H1 (cell line): ENCODE measurements at regions not wholly inside any gene's neighbourhood (a gene's known extent, or its start where the extent isn't known, plus 50 kb on each side); places are given as distances from the start of the nearest gene placed in this dataset.

Experiments used
- CTCF ChIA-PET: fragments of 300-600 bp; sonication (Branson Sonifier 250); formaldehyde crosslinking; loops from one replicate; lab custom pipeline; 2021; ENCODE audit not compliant: partially characterized antibody; lab: Charles Lee
- POLR2A ChIA-PET: fragments of 300-600 bp; sonication (Branson Sonifier 250); formaldehyde crosslinking; loops from one replicate; lab custom pipeline; 2021; ENCODE audit warnings: inconsistent platforms; ENCODE audit not compliant: partially characterized antibody; lab: Charles Lee
- DNase-seq, 2 experiments: peaks; one replicate each; pipeline versions ENCODE4 v3.0.0 to v3.0.0-alpha.2; 2010 to 2022; ENCODE audit warnings: low spot score in 2 of 2, low read depth in 1 of 2, mixed read lengths in 1 of 2
- FAIRE-seq: peaks from 2 replicates; lab custom pipeline; 2011; peaks lifted over from hg19 to GRCh38; lab: Jason Lieb, UNC
- H2AFZ ChIP-seq: 2 replicates; pipeline ENCODE4 v1.8.1; 2012; ENCODE audit warnings: low read length, inconsistent platforms
- H2AK5ac ChIP-seq: 2 replicates; pipeline ENCODE4 v1.6.1; 2013; ENCODE audit warnings: low read depth, low read length
- H2BK120ac ChIP-seq: replicated peaks from 2 replicates; pipeline ENCODE3; 2013; ENCODE audit warnings: low read depth, low read length, inconsistent platforms
- H2BK12ac ChIP-seq: 2 replicates; pipeline ENCODE4 v1.6.1; 2013; ENCODE audit warnings: low read depth, low read length
- H2BK15ac ChIP-seq: 2 replicates; pipeline ENCODE4 v1.6.1; 2013; ENCODE audit warnings: low read length
- H2BK20ac ChIP-seq: 2 replicates; pipeline ENCODE4 v1.6.1; 2013; ENCODE audit warnings: low read length
- H2BK5ac ChIP-seq: 2 replicates; pipeline ENCODE4 v1.6.1; 2013; ENCODE audit warnings: low read depth, low read length
- H3K14ac ChIP-seq: 2 replicates; pipeline ENCODE4 v1.6.1; 2013; ENCODE audit warnings: inconsistent platforms; ENCODE audit not compliant: insufficient read length
- H3K18ac ChIP-seq: 2 replicates; pipeline ENCODE4 v1.6.1; 2013; ENCODE audit warnings: low read length; ENCODE audit errors: extremely low read depth
- H3K23ac ChIP-seq: 2 replicates; pipeline ENCODE4 v1.6.1; 2013; ENCODE audit warnings: inconsistent platforms; ENCODE audit not compliant: insufficient read length
- H3K23me2 ChIP-seq: 2 replicates; pipeline ENCODE4 v1.6.1; 2013; ENCODE audit warnings: low read depth, low read length
- H3K27ac ChIP-seq: 2 replicates; pipeline ENCODE4 v1.6.1; 2011; ENCODE audit warnings: low read depth, low read length, inconsistent platforms
- H3K27me3 ChIP-seq, 4 experiments: replicated peaks in 1 of 4; 1 replicate in 1 of 4; 2 replicates in 3 of 4; pipeline versions ENCODE4 v1.6.1 to v1.8.1; 2011 to 2013; ENCODE audit warnings: low read length in 3 of 4, mild to moderate bottlenecking in 3 of 4, inconsistent platforms in 2 of 4, mixed read lengths in 2 of 4, moderate library complexity in 1 of 4; ENCODE audit not compliant: control insufficient read depth in 3 of 4, insufficient read depth in 3 of 4; ENCODE audit errors: extremely low read depth in 1 of 4
- H3K36me3 ChIP-seq, 4 experiments: 2 replicates each; pipeline versions ENCODE4 v1.6.1 to v1.8.1; 2011 to 2013; ENCODE audit warnings: mild to moderate bottlenecking in 4 of 4, low read length in 3 of 4, moderate library complexity in 2 of 4, control low read depth in 1 of 4, inconsistent platforms in 1 of 4; ENCODE audit not compliant: insufficient read depth in 4 of 4, control insufficient read depth in 2 of 4
- H3K4ac ChIP-seq: replicated peaks from 2 replicates; pipeline ENCODE3; 2013; ENCODE audit warnings: low read length, low read depth, mixed read lengths, inconsistent platforms; ENCODE audit not compliant: insufficient read length
- H3K4me1 ChIP-seq, 4 experiments: replicated peaks in 1 of 4; 1 replicate in 1 of 4; 2 replicates in 3 of 4; pipeline versions ENCODE4 v1.6.1 to v1.8.1; 2011 to 2013; ENCODE audit warnings: low read length in 3 of 4, inconsistent platforms in 2 of 4, mixed read lengths in 1 of 4; ENCODE audit not compliant: insufficient read depth in 4 of 4, control insufficient read depth in 3 of 4
- H3K4me2 ChIP-seq, 2 experiments: 2 replicates each; pipeline versions ENCODE4 v1.6.1 to v1.8.1; 2011 to 2013; ENCODE audit warnings: low read depth in 2 of 2, low read length in 2 of 2, control low read depth in 1 of 2, inconsistent platforms in 1 of 2, mild to moderate bottlenecking in 1 of 2; ENCODE audit not compliant: insufficient read depth in 1 of 2
- H3K4me3 ChIP-seq, 4 experiments: fragments of 200-600, 300-600 bp in 1 of 4; sonication (generic), shearing (Covaris generic), sonication (Bioruptor Twin) in 1 of 4; 2 replicates each; pipeline versions ENCODE4 v1.5.1 to v1.8.1; 2011 to 2016; ENCODE audit warnings: low read length in 4 of 4, low read depth in 3 of 4, control low read depth in 2 of 4, inconsistent platforms in 2 of 4, mild to moderate bottlenecking in 2 of 4, mixed read lengths in 1 of 4, moderate library complexity in 1 of 4; ENCODE audit not compliant: insufficient read depth in 2 of 4; ENCODE audit errors: extremely low read depth in 1 of 4
- H3K56ac ChIP-seq: replicated peaks from 2 replicates; pipeline ENCODE3; 2013; ENCODE audit warnings: low read depth, mild to moderate bottlenecking, mixed read lengths, low read length, inconsistent platforms; ENCODE audit not compliant: insufficient read length
- H3K79me1 ChIP-seq: 2 replicates; pipeline ENCODE4 v1.6.1; 2013; ENCODE audit warnings: low read depth, low read length, control low read depth
- H3K79me2 ChIP-seq, 2 experiments: 2 replicates each; pipeline versions ENCODE4 v1.6.1 to v1.8.1; 2012 to 2013; ENCODE audit warnings: low read length in 2 of 2, mild to moderate bottlenecking in 2 of 2, inconsistent platforms in 1 of 2; ENCODE audit not compliant: insufficient read depth in 2 of 2, control insufficient read depth in 1 of 2
- H3K9ac ChIP-seq, 4 experiments: replicated peaks in 1 of 4; 1 replicate in 1 of 4; 2 replicates in 3 of 4; pipeline versions ENCODE4 v1.6.1 to v1.8.1; 2011 to 2013; ENCODE audit warnings: low read depth in 3 of 4, low read length in 3 of 4, control low read depth in 2 of 4, mild to moderate bottlenecking in 2 of 4, moderate library complexity in 2 of 4, inconsistent platforms in 1 of 4; ENCODE audit errors: extremely low read depth in 1 of 4
- H3K9me3 ChIP-seq, 2 experiments: 2 replicates each; pipeline versions ENCODE4 v1.6.1 to v1.8.1; 2012 to 2013; ENCODE audit warnings: mild to moderate bottlenecking in 2 of 2, moderate library complexity in 2 of 2, control low read depth in 1 of 2, inconsistent platforms in 1 of 2, low read depth in 1 of 2, low read length in 1 of 2, mixed read lengths in 1 of 2; ENCODE audit not compliant: insufficient read depth in 2 of 2
- H4K20me1 ChIP-seq, 2 experiments: replicated peaks in 1 of 2; 2 replicates each; pipeline versions ENCODE3 to v1.8.1; 2011 to 2013; ENCODE audit warnings: inconsistent platforms in 2 of 2, low read length in 2 of 2, mild to moderate bottlenecking in 1 of 2; ENCODE audit not compliant: insufficient read depth in 2 of 2, control insufficient read depth in 1 of 2
- H4K5ac ChIP-seq: 2 replicates; pipeline ENCODE4 v1.6.1; 2013; ENCODE audit warnings: low read length, low read depth, mixed read lengths, inconsistent platforms; ENCODE audit not compliant: insufficient read length
- H4K8ac ChIP-seq: 2 replicates; pipeline ENCODE4 v1.8.0; 2013; ENCODE audit warnings: mild to moderate bottlenecking, moderate library complexity, low read length, inconsistent platforms; ENCODE audit not compliant: insufficient read depth; ENCODE audit errors: extremely low read depth
- H4K91ac ChIP-seq: replicated peaks from 2 replicates; pipeline ENCODE3; 2013; ENCODE audit warnings: low read length, mixed read lengths, inconsistent platforms; ENCODE audit not compliant: insufficient read length
- CBX8 ChIP-seq: fragments of 300-800, 300-1000 bp; sonication (generic); IDR thresholded peaks from 2 replicates; pipeline ENCODE4 v1.7.1; 2016; ENCODE audit warnings: low read depth, low read length, borderline replicate concordance
- JUND ChIP-seq: IDR thresholded peaks from 2 replicates; pipeline ENCODE4 v1.6.1; 2011; ENCODE audit warnings: mild to moderate bottlenecking, improper control_type of control experiment, low read length
- MAX ChIP-seq: IDR thresholded peaks from 2 replicates; pipeline ENCODE4 v1.6.1; 2012; ENCODE audit warnings: inconsistent platforms
- NRF1 ChIP-seq: IDR thresholded peaks from 2 replicates; pipeline ENCODE4 v1.6.1; 2011; ENCODE audit warnings: mild to moderate bottlenecking, low read depth, low read length, improper control_type of control experiment
- RFX5 ChIP-seq: IDR thresholded peaks from 2 replicates; pipeline ENCODE4 v1.6.1; 2011; ENCODE audit warnings: low read depth, low read length, improper control_type of control experiment, borderline replicate concordance
- RXRA ChIP-seq: IDR thresholded peaks from 2 replicates; pipeline ENCODE4 v1.6.1; 2011; ENCODE audit warnings: low read depth, mild to moderate bottlenecking, low read length, moderate library complexity; ENCODE audit not compliant: insufficient read depth
- SIN3A ChIP-seq, 2 experiments: IDR thresholded peaks in 1 of 2; conservative IDR thresholded peaks in 1 of 2; 2 replicates each; pipeline ENCODE4 v1.6.1; 2011 to 2012; ENCODE audit warnings: low read length in 2 of 2, improper control_type of control experiment in 1 of 2, low read depth in 1 of 2, mild to moderate bottlenecking in 1 of 2
- SIX5 ChIP-seq: IDR thresholded peaks from 2 replicates; pipeline ENCODE4 v1.6.1; 2011; ENCODE audit warnings: mild to moderate bottlenecking, low read depth, low read length
- SP1 ChIP-seq: IDR thresholded peaks from 2 replicates; pipeline ENCODE4 v1.6.1; 2011; ENCODE audit warnings: low read depth, low read length
- SP2 ChIP-seq: IDR thresholded peaks from 2 replicates; pipeline ENCODE4 v1.6.1; 2012; ENCODE audit warnings: mild to moderate bottlenecking, low read length, inconsistent platforms
- SRF ChIP-seq: IDR thresholded peaks from 2 replicates; pipeline ENCODE4 v1.6.1; 2011; ENCODE audit warnings: mild to moderate bottlenecking, low read depth, low read length, moderate library complexity
- SUZ12 ChIP-seq: fragments of 200-600 bp; sonication (generic); IDR thresholded peaks from 2 replicates; pipeline ENCODE4 v1.6.1; 2012; ENCODE audit warnings: mild to moderate bottlenecking, inconsistent platforms, low read length, moderate library complexity, mixed read lengths
- TCF12 ChIP-seq: IDR thresholded peaks from 2 replicates; pipeline ENCODE4 v1.6.1; 2011; ENCODE audit warnings: low read depth, mild to moderate bottlenecking, low read length
- TEAD4 ChIP-seq: IDR thresholded peaks from 2 replicates; pipeline ENCODE4 v1.6.1; 2012; ENCODE audit warnings: low read depth, low read length, inconsistent platforms, mixed read lengths
- USF2 ChIP-seq: IDR thresholded peaks from 2 replicates; pipeline ENCODE4 v1.6.1; 2011; ENCODE audit warnings: low read length, improper control_type of control experiment
- WGBS, 2 experiments: shearing (Covaris generic) in 1 of 2; methylation state at CpG; one replicate each; pipeline versions ENCODE4 v1.1.6 to v1.1.7; 2013 to 2015; ENCODE audit warnings: low lambda C conversion rate in 2 of 2, mixed read lengths in 2 of 2, inconsistent platforms in 1 of 2, low coverage in 1 of 2, missing lambda C conversion rate in 1 of 2; ENCODE audit not compliant: insufficient replicate concordance in 2 of 2, insufficient coverage in 1 of 2, insufficient read length in 1 of 2; ENCODE audit errors: extremely low coverage in 1 of 2, missing lambda C conversion rate in 1 of 2; 5-methylcytosine and 5-hydroxymethylcytosine counted together

GRCh38 chr15:35307676-35308075, 222.6 kb upstream of the NANOGP8 start:
- no peaks in the 10 kb centered on the region for H3K79me2 ChIP-seq
- H2BK20ac ChIP-seq: no peak overlapping the region
- no peak overlapping the region for H2BK120ac ChIP-seq
- H3K27me3 ChIP-seq: no peaks in the 10 kb centered on the region
- H3K56ac ChIP-seq: no peak overlapping the region
- FAIRE-seq: no peak
- no peak overlapping the region for H3K4me3 ChIP-seq
- H3K9me3 ChIP-seq: no peaks in the 10 kb centered on the region
- no peak overlapping the region for H3K4ac ChIP-seq
- 88% methylated on average over 1 of the region's 1 CpG; no CpG with 5 or more reads in 1 of the 2 experiments for WGBS, 2 experiments
- no peak overlapping the region for H2AK5ac ChIP-seq
- no peak overlapping the region for H3K18ac ChIP-seq
- no peak for DNase-seq
- CTCF ChIA-PET: interaction anchor here (1.1 to 3.2 kb wide), 2 partner anchors 138 to 187 kb away, joined by 3 to 19 read pairs; no protein-coding TSS in a partner anchor
- TF ChIP-seq RXRA (no peak), RFX5 (no peak), TEAD4 (no peak), SUZ12 (no peak), TCF12 (no peak), SP2 (no peak), SIN3A (conservative IDR thresholded peaks at IDR 0.05 in 1 of 2, IDR thresholded peaks at IDR 0.05 in 1 of 2; ENCODE audit: low read depth in 1 of 2, low read length in 2 of 2) (no peak), NRF1 (no peak), MAX (no peak), CBX8 (no peak), SP1 (no peak), SIX5 (no peak), JUND (no peak), USF2 (no peak), SRF (no peak)
- TF ChIP-seq, all 59 proteins: peak for 0
- no peak overlapping the region for H4K8ac ChIP-seq
- H2BK5ac ChIP-seq: no peak overlapping the region
- H2AFZ ChIP-seq: no peak overlapping the region
- no peak overlapping the region for H2BK15ac ChIP-seq
- H3K4me1 ChIP-seq: no peaks in the 10 kb centered on the region
- no peak overlapping the region for H2BK12ac ChIP-seq
- H3K79me1 ChIP-seq: no peaks in the 10 kb centered on the region
- no peak overlapping the region for H3K14ac ChIP-seq
- H3K23me2 ChIP-seq: no peaks in the 10 kb centered on the region
- H3K23ac ChIP-seq: no peak overlapping the region
- H4K91ac ChIP-seq: no peak overlapping the region
- no peaks in the 10 kb centered on the region for H4K20me1 ChIP-seq
- H3K36me3 ChIP-seq: no peaks in the 10 kb centered on the region
- no peak overlapping the region for H4K5ac ChIP-seq
- H3K27ac ChIP-seq: no peak overlapping the region
- H3K4me2 ChIP-seq: no peak overlapping the region
- H3K9ac ChIP-seq: no peak overlapping the region
- POLR2A ChIA-PET: no interaction called here
